ENCODE measurements at regions not wholly inside any gene's neighbourhood (a gene's known extent, or its start where the extent isn't known, plus 50 kb on each side); places are given as distances from the start of the nearest gene placed in this dataset.
A peak's percentile ranks its signal among the peaks of the same experiment; 100 is the strongest.
"Not testable (repeated sequence)": the region's sequence is repeated elsewhere in the genome, so short reads cannot be mapped to it uniquely, and the experiment has no call there.

- ChIA-PET CTCF (no interaction called here), POLR2A (no interaction called here)
- no peak for DNase-seq (ENCODE audit: extremely low spot score)
Measured at GRCh38 chrX:54641530-54641929, 111.5 kb downstream of the GNL3L start.

GRCh38 chrX:54647607-54648006 lies 117.6 kb downstream of the GNL3L start:
- POLR2A ChIA-PET; DNase-seq (ENCODE audit: extremely low spot score); CTCF ChIA-PET: not testable (repeated sequence)

More at GRCh38 chrX:54641530-54641929, 111.5 kb downstream of the GNL3L start:
- TF ChIP-seq CTCF (IDR thresholded peaks at IDR 0.05; ENCODE audit: control extremely low read depth, extremely low read depth, low read depth, missing control alignments) = no peak

GRCh38 chrX:54659547-54659946 lies 129.5 kb downstream of the GNL3L start:
- TF ChIP-seq CTCF (IDR thresholded peaks at IDR 0.05; ENCODE audit: control extremely low read depth, extremely low read depth, low read depth, missing control alignments) = no peak
- ChIA-PET CTCF (no interaction called here), POLR2A (no interaction called here)
- DNase-seq (ENCODE audit: extremely low spot score) = no peak

GRCh38 chrX:54675762-54676161 lies 122.3 kb downstream of the ITIH6 start:
- ChIA-PET POLR2A (no interaction called here), CTCF (no interaction called here)
- DNase-seq (ENCODE audit: extremely low spot score) = no peak
- no peak for TF ChIP-seq CTCF (IDR thresholded peaks at IDR 0.05; ENCODE audit: control extremely low read depth, extremely low read depth, low read depth, missing control alignments)

GRCh38 chrX:54695231-54695630 lies 102.8 kb downstream of the ITIH6 start:
- no peak for DNase-seq (ENCODE audit: extremely low spot score)
- no peak for TF ChIP-seq CTCF (IDR thresholded peaks at IDR 0.05; ENCODE audit: control extremely low read depth, extremely low read depth, low read depth, missing control alignments)
- POLR2A ChIA-PET = no interaction called here
- CTCF ChIA-PET = interaction anchor here (1.0 kb wide), 1 partner anchor 56 kb away, joined by 3 read pairs; no protein-coding TSS in a partner anchor

GRCh38 chrX:54695816-54696487 lies 102.1 kb downstream of the ITIH6 start:
- no peak for TF ChIP-seq CTCF (IDR thresholded peaks at IDR 0.05; ENCODE audit: control extremely low read depth, extremely low read depth, low read depth, missing control alignments)
- peak; percentile 31 for DNase-seq (ENCODE audit: extremely low spot score)
- POLR2A ChIA-PET = no interaction called here
- CTCF ChIA-PET = interaction anchor here (1.0 kb wide), 1 partner anchor 56 kb away, joined by 3 read pairs; no protein-coding TSS in a partner anchor

All from GM10248 (cell line).